ENCODE measurements at regions not wholly inside any gene's neighbourhood (a gene's known extent, or its start where the extent isn't known, plus 50 kb on each side); places are given as distances from the start of the nearest gene placed in this dataset.

DNA sequence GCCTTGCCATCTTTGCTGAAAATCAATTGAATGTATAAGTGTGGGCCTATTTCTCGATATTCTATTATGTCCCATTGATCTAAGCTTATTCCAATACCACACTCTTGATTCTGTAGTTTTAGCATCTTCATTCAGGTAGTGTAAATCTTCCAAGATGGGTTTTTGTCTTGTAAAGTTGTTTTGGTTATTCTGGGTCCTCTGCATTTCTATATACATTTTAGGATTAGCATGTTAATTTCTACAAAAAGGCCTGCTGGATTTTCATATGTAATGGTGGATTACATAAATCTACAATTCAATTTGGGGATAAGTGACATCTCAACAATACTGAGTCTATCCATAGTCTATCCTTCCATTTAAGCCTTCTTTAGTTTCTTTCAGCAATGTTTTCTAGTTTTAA is 86.0 kb upstream of the ANO4 start:
- 37 to 40% methylated on average over 1 of the region's 1 CpG for WGBS, 2 donors
- TF ChIP-seq POLR2A (IDR thresholded peaks at IDR 0.05) (no peak), EP300 (IDR thresholded peaks at IDR 0.05) (no peak)
- TF ChIP-seq, protein P1, sequence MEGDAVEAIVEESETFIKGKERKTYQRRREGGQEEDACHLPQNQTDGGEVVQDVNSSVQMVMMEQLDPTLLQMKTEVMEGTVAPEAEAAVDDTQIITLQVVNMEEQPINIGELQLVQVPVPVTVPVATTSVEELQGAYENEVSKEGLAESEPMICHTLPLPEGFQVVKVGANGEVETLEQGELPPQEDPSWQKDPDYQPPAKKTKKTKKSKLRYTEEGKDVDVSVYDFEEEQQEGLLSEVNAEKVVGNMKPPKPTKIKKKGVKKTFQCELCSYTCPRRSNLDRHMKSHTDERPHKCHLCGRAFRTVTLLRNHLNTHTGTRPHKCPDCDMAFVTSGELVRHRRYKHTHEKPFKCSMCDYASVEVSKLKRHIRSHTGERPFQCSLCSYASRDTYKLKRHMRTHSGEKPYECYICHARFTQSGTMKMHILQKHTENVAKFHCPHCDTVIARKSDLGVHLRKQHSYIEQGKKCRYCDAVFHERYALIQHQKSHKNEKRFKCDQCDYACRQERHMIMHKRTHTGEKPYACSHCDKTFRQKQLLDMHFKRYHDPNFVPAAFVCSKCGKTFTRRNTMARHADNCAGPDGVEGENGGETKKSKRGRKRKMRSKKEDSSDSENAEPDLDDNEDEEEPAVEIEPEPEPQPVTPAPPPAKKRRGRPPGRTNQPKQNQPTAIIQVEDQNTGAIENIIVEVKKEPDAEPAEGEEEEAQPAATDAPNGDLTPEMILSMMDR (IDR thresholded peaks at IDR 0.05): no peak

GRCh38 chr12:100715976-100716944 is 78.3 kb upstream of the ANO4 start:
- no peak for DNase-seq (ENCODE audit: low spot score in 2 of 2)
- WGBS, 2 donors: 51 to 61% methylated on average over 54 to 55 of the region's 55 CpGs
- Histone ChIP-seq H3K27ac (no peak overlapping the region), H3K27me3 (peaks cover 0 to 21% of the 10 kb centered on the region in 2 donors), H3K36me3 (no peaks in the 10 kb centered on the region), H3K4me1 (peaks cover 0 to 17% (median 0%) of the 10 kb centered on the region in 4 donors), H3K9me3 (no peaks in the 10 kb centered on the region), H3K4me3 (peak overlapping the region in 3 of 4 donors; percentile 29 to 58 (median 32))
- TF ChIP-seq, protein P1 (IDR thresholded peaks at IDR 0.05): no peak
- TF ChIP-seq EP300 (IDR thresholded peaks at IDR 0.05) (no peak), POLR2A (IDR thresholded peaks at IDR 0.05) (no peak)

More for the DNA sequence above, 86.0 kb upstream of the ANO4 start:
- Histone ChIP-seq H3K36me3 (no peaks in the 10 kb centered on the region), H3K9me3 (no peaks in the 10 kb centered on the region), H3K27ac (no peak overlapping the region), H3K4me3 (no peak overlapping the region), H3K4me1 (no peaks in the 10 kb centered on the region), H3K27me3 (no peaks in the 10 kb centered on the region)
- no peak for DNase-seq (ENCODE audit: low spot score in 2 of 2)

DNA sequence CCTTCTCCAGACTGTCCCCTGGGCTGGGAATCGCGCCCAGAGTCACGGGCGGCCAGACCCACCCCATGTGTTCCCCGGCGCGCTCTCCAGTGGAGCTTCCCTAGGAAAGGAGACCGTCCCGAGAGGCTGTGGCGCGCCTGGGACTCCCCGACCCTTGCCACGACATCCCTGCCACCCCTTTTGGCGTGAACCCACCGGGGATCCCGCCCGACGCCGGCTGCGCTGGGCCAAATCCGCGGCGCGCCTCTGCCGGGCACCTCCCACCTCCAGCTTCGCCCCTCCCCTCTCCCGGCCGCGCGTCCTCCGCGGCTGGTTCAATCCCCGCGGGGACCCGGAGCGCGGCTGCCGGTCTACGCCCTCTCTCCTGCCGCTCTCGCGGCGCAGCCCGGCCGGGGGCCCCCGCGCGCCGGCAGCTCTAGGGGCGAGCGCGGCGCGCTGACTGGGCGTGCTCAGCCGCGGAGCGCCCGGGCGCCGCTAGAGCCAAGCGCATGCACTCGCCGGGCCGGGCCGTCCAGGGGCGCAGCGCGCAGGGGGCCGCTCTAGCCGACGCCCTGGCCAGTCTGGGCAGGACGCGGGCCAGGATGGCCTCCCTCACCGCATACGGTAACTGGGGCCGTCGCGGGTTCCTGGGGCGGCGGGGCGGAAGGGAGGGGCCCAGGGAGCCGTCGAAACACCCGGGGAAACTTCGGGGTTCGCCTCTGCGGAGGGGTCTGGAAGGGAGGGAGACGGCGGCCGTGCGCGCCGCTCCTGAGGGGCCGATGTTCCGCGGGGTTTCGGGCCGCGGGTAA is 77.4 kb upstream of the ANO4 start:
- H3K36me3 ChIP-seq: no peaks in the 10 kb centered on the region
- 2 to 3% methylated on average over 43 to 50 of the region's 100 CpGs for WGBS, 2 donors
- peaks cover 0 to 17% (median 0%) of the 10 kb centered on the region in 4 donors for H3K4me1 ChIP-seq
- H3K4me3 ChIP-seq: peak overlapping the region; percentile 26 to 58 (median 38)
- no peak overlapping the region for H3K27ac ChIP-seq
- no peak for DNase-seq (ENCODE audit: low spot score in 2 of 2)
- no peaks in the 10 kb centered on the region for H3K9me3 ChIP-seq
- TF ChIP-seq EP300 (IDR thresholded peaks at IDR 0.05) (no peak), POLR2A (IDR thresholded peaks at IDR 0.05) (no peak)
- TF ChIP-seq, protein P1 (IDR thresholded peaks at IDR 0.05): no peak
- peaks cover 0 to 21% of the 10 kb centered on the region in 2 donors for H3K27me3 ChIP-seq

DNA sequence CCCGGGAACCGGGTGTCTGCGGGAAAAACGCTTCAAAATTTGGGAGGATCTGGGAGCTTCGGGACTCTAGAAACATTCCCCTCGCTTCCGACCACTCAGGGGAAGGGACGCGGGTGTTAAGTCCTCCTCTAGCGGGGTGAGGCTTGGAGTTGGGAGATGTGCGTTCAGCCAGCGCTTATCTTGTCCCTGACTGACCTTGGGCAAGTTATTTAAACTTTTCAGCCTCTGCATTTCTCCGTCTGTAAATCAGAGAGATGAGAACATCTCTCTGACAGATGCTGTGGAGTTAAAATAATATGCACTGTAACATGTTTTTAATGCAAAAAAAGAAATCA is 76.9 kb upstream of the ANO4 start:
- no peak for TF ChIP-seq POLR2A (IDR thresholded peaks at IDR 0.05)
- Histone ChIP-seq H3K4me1 (peaks cover 0 to 17% (median 0%) of the 10 kb centered on the region in 4 donors), H3K27ac (no peak overlapping the region), H3K36me3 (no peaks in the 10 kb centered on the region), H3K4me3 (peak overlapping the region; percentile 26 to 58 (median 38)), H3K9me3 (no peaks in the 10 kb centered on the region), H3K27me3 (peaks cover 0 to 21% of the 10 kb centered on the region in 2 donors)
- WGBS, 2 donors: 1 to 2% methylated on average over 12 to 13 of the region's 13 CpGs
- DNase-seq (ENCODE audit: low spot score in 2 of 2): no peak

- TF ChIP-seq, protein P1 (IDR thresholded peaks at IDR 0.05): no peak
- no peak for TF ChIP-seq EP300 (IDR thresholded peaks at IDR 0.05)
- no peak for TF ChIP-seq POLR2A (IDR thresholded peaks at IDR 0.05)
- no peaks in the 10 kb centered on the region for H3K36me3 ChIP-seq
- H3K4me3 ChIP-seq: peak overlapping the region in 1 of 4 donors; percentile 58
- H3K27ac ChIP-seq: no peak overlapping the region
- DNase-seq (ENCODE audit: low spot score in 2 of 2): no peak
- peaks cover 0 to 21% of the 10 kb centered on the region in 2 donors for H3K27me3 ChIP-seq
- H3K9me3 ChIP-seq: no peaks in the 10 kb centered on the region
- peaks cover 0 to 17% (median 0%) of the 10 kb centered on the region in 4 donors for H3K4me1 ChIP-seq
- 40 to 44% methylated on average over 5 of the region's 5 CpGs for WGBS, 2 donors
Measured at GRCh38 chr12:100718187-100718586, 76.4 kb upstream of the ANO4 start.

Measured in tibial nerve (tissue), 4 donors.